ENCODE measurements at regions not wholly inside any gene's neighbourhood (a gene's known extent, or its start where the extent isn't known, plus 50 kb on each side); places are given as distances from the start of the nearest gene placed in this dataset.

DNA sequence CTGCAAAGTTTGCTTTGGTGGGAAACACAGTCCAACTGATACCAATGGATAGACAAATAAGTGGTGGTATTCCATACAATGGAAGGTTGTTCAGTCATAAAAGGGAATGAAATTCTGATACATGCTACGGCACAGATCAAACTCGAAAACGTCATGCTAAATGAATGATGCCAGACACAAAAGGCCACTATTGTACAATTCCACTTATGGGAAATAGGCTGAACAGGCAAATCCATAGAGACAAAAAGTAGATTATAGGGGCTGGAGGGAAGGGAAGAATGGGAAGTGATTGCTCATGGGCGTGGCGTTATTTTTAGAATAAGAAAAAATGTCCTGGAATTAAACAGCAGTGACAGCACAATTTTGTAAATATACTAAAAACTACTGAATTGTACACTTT is 66.0 kb upstream of the FOXK1 start:
- DNase-seq = no peak

DNA sequence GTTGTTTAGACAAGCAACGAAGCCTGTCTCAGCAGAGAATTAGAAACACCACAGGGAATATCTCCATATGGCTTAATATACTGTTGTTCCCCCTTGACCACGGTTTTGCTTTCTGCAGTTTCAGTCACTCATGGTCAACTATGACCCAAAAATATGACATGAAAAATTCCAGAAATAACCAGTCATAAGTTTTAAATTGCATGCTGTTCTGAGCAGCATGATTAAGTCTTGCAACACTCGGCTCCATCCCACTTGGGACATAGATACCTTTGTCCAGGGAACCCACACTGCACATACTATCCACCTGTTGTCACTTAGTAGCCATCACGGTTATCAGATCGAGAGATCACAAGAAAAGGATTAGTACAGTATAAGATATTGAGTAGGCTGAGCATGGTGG is 60.7 kb upstream of the FOXK1 start:
- no peak for DNase-seq

DNA sequence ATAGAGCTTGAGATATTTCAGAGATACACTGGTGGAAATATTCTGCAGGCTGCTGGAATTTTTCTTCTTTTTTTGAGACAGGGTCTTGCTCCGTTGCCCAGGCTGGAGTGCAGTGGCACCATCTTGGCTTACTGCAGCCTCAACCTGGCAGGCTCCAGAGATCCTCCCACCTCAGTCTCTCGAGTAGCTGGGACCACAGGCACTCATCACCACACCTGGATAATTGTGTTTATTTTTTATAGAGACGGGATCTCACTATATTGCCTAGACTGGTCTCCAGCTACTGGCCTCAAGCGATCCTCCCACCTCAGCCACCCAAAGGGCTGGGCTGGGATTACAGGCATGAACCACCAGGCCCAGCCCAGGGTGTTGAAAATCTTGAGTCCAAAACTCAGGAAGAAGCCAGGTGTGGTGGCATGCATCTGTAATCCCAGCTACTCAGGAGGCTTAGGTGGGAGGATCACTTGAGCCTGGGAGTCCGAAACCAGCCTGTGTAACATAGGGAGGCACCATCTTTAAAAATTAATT is 55.7 kb upstream of the FOXK1 start:
- no peak for DNase-seq

DNA sequence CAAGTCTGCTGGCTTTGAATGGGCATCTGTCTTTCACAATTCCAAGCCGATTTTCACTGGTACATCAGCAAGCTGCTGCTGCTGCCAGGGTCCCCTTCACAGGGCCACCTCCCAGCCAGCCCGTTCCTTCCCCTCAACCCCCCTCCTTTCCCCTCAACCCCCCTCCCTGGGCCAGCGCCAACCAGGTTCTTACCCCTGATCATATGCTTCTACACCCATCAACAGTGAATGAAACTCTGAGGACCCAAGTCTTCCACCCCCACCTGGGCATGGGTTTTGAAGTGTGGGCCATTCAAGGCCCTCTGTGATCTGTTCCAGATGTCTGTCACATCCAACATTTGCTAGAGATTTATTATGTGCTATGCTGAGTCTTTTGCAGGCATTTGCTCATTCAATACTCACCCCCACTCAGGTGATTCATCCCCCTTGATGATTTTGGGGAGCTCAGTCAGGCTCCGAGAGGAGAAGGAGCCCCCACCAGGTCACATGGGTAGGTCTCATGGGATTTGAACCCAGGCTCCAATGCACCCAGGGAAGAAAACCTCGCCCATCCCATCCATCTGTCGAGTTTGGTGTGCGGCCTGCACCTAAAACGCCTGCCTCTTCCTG is 52.7 kb upstream of the FOXK1 start:
- DNase-seq = no peak

DNA sequence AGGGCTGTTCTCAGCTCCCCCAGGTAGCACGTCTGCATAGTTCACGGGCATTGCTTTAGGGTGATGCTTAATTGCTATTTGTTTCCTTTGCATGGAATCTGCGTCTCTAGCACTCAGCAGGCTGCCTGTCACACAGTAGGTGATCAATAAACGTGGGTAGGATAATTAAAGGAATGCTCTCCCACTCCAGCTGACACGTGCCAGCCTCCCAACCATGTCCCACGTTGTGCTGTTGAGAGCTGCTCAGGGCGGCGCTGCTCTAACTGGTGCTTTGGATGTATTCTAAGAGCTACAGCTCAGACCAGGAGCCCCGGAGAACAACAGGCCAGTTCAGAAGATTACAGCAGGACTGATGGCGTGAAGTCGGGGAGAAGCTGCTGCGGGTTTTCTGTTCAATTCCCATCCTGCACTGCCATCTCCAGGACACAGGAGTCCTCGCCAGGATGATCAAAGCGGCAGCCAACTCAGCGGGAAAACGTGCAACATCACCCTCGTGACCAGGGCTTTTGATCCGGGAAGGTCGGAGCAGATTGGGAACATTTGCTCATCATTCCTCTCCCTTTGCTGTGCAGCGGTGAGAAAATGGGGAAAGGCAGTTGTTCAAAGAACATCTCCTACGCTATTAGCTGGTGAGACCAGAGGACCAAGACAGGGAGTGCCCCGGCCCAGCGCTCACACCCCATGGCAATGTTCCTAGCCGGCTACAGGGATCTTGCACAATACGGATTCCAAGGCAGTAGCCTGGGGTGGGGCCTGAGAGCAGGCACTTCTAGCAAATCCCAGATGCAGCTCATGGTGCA is 50.5 kb upstream of the FOXK1 start:
- no peak for DNase-seq

Data from activated T-cell treated with anti-CD3 and anti-CD28 coated beads, Interleukin-2, amount 50 U/mL, for 1 hour (primary cell).